Lower lobe of right lung (tissue), 2 donors: ENCODE measurements at regions not wholly inside any gene's neighbourhood (a gene's known extent, or its start where the extent isn't known, plus 50 kb on each side); places are given as distances from the start of the nearest gene placed in this dataset.

Experiments used
- ATAC-seq, 2 donors: fragments of 200-7000 bp; cut with Tn5 transposase; one replicate each; pipeline ENCODE4 v1.9.1; 2020 to 2022; ENCODE audit warnings: mild to moderate bottlenecking in 2 of 2, moderate library complexity in 2 of 2
- DNase-seq: peaks from one replicate; pipeline ENCODE4 v3.0.0-alpha.2; 2020
- H3K27ac ChIP-seq: fragments of 200-600 bp; one replicate; pipeline ENCODE4 v1.8.0; 2022
- H3K27me3 ChIP-seq: fragments of 200-600 bp; one replicate; pipeline ENCODE4 v1.8.0; 2022; ENCODE audit warnings: low read depth
- H3K36me3 ChIP-seq: fragments of 200-600 bp; one replicate; pipeline ENCODE4 v1.8.0; 2022; ENCODE audit warnings: mild to moderate bottlenecking
- H3K4me1 ChIP-seq: fragments of 200-600 bp; one replicate; pipeline ENCODE4 v1.8.0; 2022
- H3K4me3 ChIP-seq: fragments of 200-600 bp; one replicate; pipeline ENCODE4 v1.8.0; 2022; ENCODE audit warnings: mild to moderate bottlenecking
- H3K9me3 ChIP-seq: fragments of 200-600 bp; one replicate; pipeline ENCODE4 v1.8.0; 2022
- CTCF ChIP-seq: fragments of 200-600 bp; IDR thresholded peaks from one replicate; pipeline ENCODE4 v1.8.0; 2022; ENCODE audit warnings: antibody characterized with exemption, mild to moderate bottlenecking
- intact Hi-C: fragments of 100-400 bp; cut with DNase I; formaldehyde crosslinking; loops from one replicate; pipeline ENCODE4 v1.11.0; 2022
- donor health status: DM: no; HTN: yes; CAD: no; lungs with severe emphysema.

GRCh38 chr16:88327561-88328312 is 55.0 kb upstream of the ZNF469 start:
- ATAC-seq = no peak

GRCh38 chr16:88328313-88328980 is 54.3 kb upstream of the ZNF469 start:
- Histone ChIP-seq H3K4me3 (no peak overlapping the region), H3K27me3 (no peaks in the 10 kb centered on the region), H3K9me3 (no peaks in the 10 kb centered on the region), H3K36me3 (no peaks in the 10 kb centered on the region), H3K27ac (no peak overlapping the region), H3K4me1 (no peaks in the 10 kb centered on the region)
- DNase-seq (no peak), ATAC-seq (no peak)
- intact Hi-C loops = no loop called here
- TF ChIP-seq CTCF = no peak

More at GRCh38 chr16:88327561-88328312, 55.0 kb upstream of the ZNF469 start:
- no peak for TF ChIP-seq CTCF
- Histone ChIP-seq H3K36me3 (no peaks in the 10 kb centered on the region), H3K9me3 (no peaks in the 10 kb centered on the region), H3K4me1 (no peaks in the 10 kb centered on the region), H3K27ac (no peak overlapping the region), H3K27me3 (no peaks in the 10 kb centered on the region), H3K4me3 (no peak overlapping the region)
- intact Hi-C loops = no loop called here
- DNase-seq = no peak

GRCh38 chr16:88329726-88330700 is 52.7 kb upstream of the ZNF469 start:
- Histone ChIP-seq H3K36me3 (no peaks in the 10 kb centered on the region), H3K27me3 (no peaks in the 10 kb centered on the region), H3K9me3 (no peaks in the 10 kb centered on the region), H3K4me3 (no peak overlapping the region), H3K27ac (no peak overlapping the region), H3K4me1 (no peaks in the 10 kb centered on the region)
- TF ChIP-seq CTCF = no peak
- intact Hi-C loops = no loop called here
- no peak for ATAC-seq
- DNase-seq = no peak

GRCh38 chr16:88330971-88331890 is 51.5 kb upstream of the ZNF469 start:
- no peak for DNase-seq
- H3K4me3 ChIP-seq = no peak overlapping the region
- H3K27ac ChIP-seq = no peak overlapping the region
- H3K9me3 ChIP-seq = no peaks in the 10 kb centered on the region
- H3K4me1 ChIP-seq = no peaks in the 10 kb centered on the region
- no peak for ATAC-seq
- no peak for TF ChIP-seq CTCF
- intact Hi-C loops = no loop called here
- H3K36me3 ChIP-seq = no peaks in the 10 kb centered on the region
- no peaks in the 10 kb centered on the region for H3K27me3 ChIP-seq
